ENCODE measurements at regions not wholly inside any gene's neighbourhood (a gene's known extent, or its start where the extent isn't known, plus 50 kb on each side); places are given as distances from the start of the nearest gene placed in this dataset.

- no peak for DNase-seq
- ATAC-seq = no peak
- Histone ChIP-seq H3K36me3 (replicated peaks in 1 of 2; ENCODE audit: insufficient read depth in 1 of 2, low read depth in 2 of 2) (no peaks in the 10 kb centered on the region), H3K27ac (peak overlapping the region in 1 of 4 donors; percentile 6), H3K9me3 (no peaks in the 10 kb centered on the region), H3K4me1 (peaks cover 26% of the 10 kb centered on the region), H3K27me3 (no peaks in the 10 kb centered on the region), H3K4me3 (no peak overlapping the region)
- TF ChIP-seq CTCF (IDR thresholded peaks at IDR 0.05) = no peak
- TF ChIP-seq POLR2A (IDR thresholded peaks at IDR 0.05) = no peak
- intact Hi-C loops (cut with DNase I) = no loop called here
- WGBS, 2 donors = 76 to 94% methylated on average over 4 of the region's 4 CpGs
These were observed 63.0 kb upstream of the NR2F2 start for GRCh38 chr15:96267463-96267862.

GRCh38 chr15:96268442-96269204 lies 61.9 kb upstream of the NR2F2 start:
- Histone ChIP-seq H3K4me1 (peaks cover 14% of the 10 kb centered on the region), H3K36me3 (replicated peaks in 1 of 2; ENCODE audit: insufficient read depth in 1 of 2, low read depth in 2 of 2) (no peaks in the 10 kb centered on the region), H3K27ac (no peak overlapping the region), H3K9me3 (no peaks in the 10 kb centered on the region), H3K4me3 (no peak overlapping the region), H3K27me3 (no peaks in the 10 kb centered on the region)
- ATAC-seq = no peak
- TF ChIP-seq POLR2A (IDR thresholded peaks at IDR 0.05) (no peak), CTCF (IDR thresholded peaks at IDR 0.05) (no peak)
- intact Hi-C loops (cut with DNase I) = no loop called here
- DNase-seq = no peak
- 55 to 63% methylated on average over 14 of the region's 14 CpGs for WGBS, 2 donors

GRCh38 chr15:96270581-96271172 lies 59.8 kb upstream of the NR2F2 start:
- H3K4me3 ChIP-seq = no peak overlapping the region
- ATAC-seq (no peak), DNase-seq (no peak)
- intact Hi-C loops (cut with DNase I) = no loop called here
- H3K9me3 ChIP-seq = no peaks in the 10 kb centered on the region
- no peak overlapping the region for H3K27ac ChIP-seq
- H3K4me1 ChIP-seq = peaks cover 3% of the 10 kb centered on the region
- WGBS, 2 donors = 75 to 82% methylated on average over 6 of the region's 6 CpGs
- no peaks in the 10 kb centered on the region for H3K27me3 ChIP-seq
- no peak for TF ChIP-seq CTCF (IDR thresholded peaks at IDR 0.05)
- TF ChIP-seq POLR2A (IDR thresholded peaks at IDR 0.05) = no peak
- no peaks in the 10 kb centered on the region for H3K36me3 ChIP-seq (replicated peaks in 1 of 2; ENCODE audit: insufficient read depth in 1 of 2, low read depth in 2 of 2)

- Histone ChIP-seq H3K4me3 (no peak overlapping the region), H3K27me3 (no peaks in the 10 kb centered on the region), H3K9me3 (no peaks in the 10 kb centered on the region), H3K27ac (no peak overlapping the region), H3K36me3 (replicated peaks in 1 of 2; ENCODE audit: insufficient read depth in 1 of 2, low read depth in 2 of 2) (no peaks in the 10 kb centered on the region), H3K4me1 (no peaks in the 10 kb centered on the region)
- intact Hi-C loops (cut with DNase I) = no loop called here
- TF ChIP-seq POLR2A (IDR thresholded peaks at IDR 0.05) = no peak
- no peak for TF ChIP-seq CTCF (IDR thresholded peaks at IDR 0.05)
- DNase-seq (no peak), ATAC-seq (no peak)
- 57 to 86% methylated on average over 1 of the region's 1 CpG for WGBS, 2 donors
These were observed 58.1 kb upstream of the NR2F2 start for GRCh38 chr15:96272427-96272826.

Data from body of pancreas (tissue), 4 donors.